Natural killer cell (primary cell): ENCODE measurements at regions not wholly inside any gene's neighbourhood (a gene's known extent, or its start where the extent isn't known, plus 50 kb on each side); places are given as distances from the start of the nearest gene placed in this dataset.

ENCODE experiments used
- ATAC-seq, 3 donors: fragments of 150-1000 bp in 2 of 3; fragments of 200-7000 bp in 1 of 3; cut with Tn5 transposase; 1 replicate in 1 of 3; 2 replicates in 2 of 3; pipeline ENCODE4 v1.10.0; 2021; ENCODE audit warnings: mild to moderate bottlenecking in 2 of 3, moderate library complexity in 2 of 3
- DNase-seq, 2 donors: peaks; one replicate each; pipeline versions ENCODE4 v3.0.0 to v3.0.0-alpha.2; 2013 to 2021; ENCODE audit warnings: mixed read lengths in 1 of 2
- H3K27ac ChIP-seq: one replicate; pipeline ENCODE4 v1.5.1; 2013; ENCODE audit warnings: mild to moderate bottlenecking, low read length
- H3K27me3 ChIP-seq: one replicate; pipeline ENCODE4 v1.6.1; 2013; ENCODE audit warnings: low read length; ENCODE audit not compliant: control insufficient read depth, insufficient read depth
- H3K36me3 ChIP-seq: one replicate; pipeline ENCODE4 v1.6.1; 2013; ENCODE audit warnings: low read length; ENCODE audit not compliant: control insufficient read depth, insufficient read depth
- H3K4me1 ChIP-seq: one replicate; pipeline ENCODE4 v1.6.1; 2013; ENCODE audit warnings: low read length; ENCODE audit not compliant: control insufficient read depth, insufficient read depth
- H3K4me3 ChIP-seq: one replicate; pipeline ENCODE4 v1.5.1; 2013; ENCODE audit warnings: low read length
- H3K9me3 ChIP-seq: one replicate; pipeline ENCODE4 v1.6.1; 2013; ENCODE audit warnings: low read length; ENCODE audit not compliant: control insufficient read depth, insufficient read depth
- H3K27ac Mint-ChIP-seq, 2 donors: one replicate each; pipeline ENCODE4 v1.8.0; 2022; ENCODE audit warnings: mild to moderate bottlenecking in 2 of 2, mixed read lengths in 2 of 2, moderate library complexity in 1 of 2
- H3K27me3 Mint-ChIP-seq, 2 donors: one replicate each; pipeline ENCODE4 v1.8.0; 2022; ENCODE audit warnings: low read depth in 2 of 2, mixed read lengths in 2 of 2
- H3K36me3 Mint-ChIP-seq: one replicate; pipeline ENCODE4 v1.8.0; 2022; ENCODE audit warnings: mixed read lengths
- H3K4me1 Mint-ChIP-seq, 2 donors: one replicate each; pipeline ENCODE4 v1.8.0; 2022; ENCODE audit warnings: mixed read lengths in 2 of 2
- H3K4me3 Mint-ChIP-seq: one replicate; pipeline ENCODE4 v1.8.0; 2022; ENCODE audit warnings: mild to moderate bottlenecking, moderate library complexity, mixed read lengths
- H3K9me3 Mint-ChIP-seq, 2 donors: one replicate each; pipeline ENCODE4 v1.8.0; 2022; ENCODE audit warnings: mixed read lengths in 2 of 2
- WGBS: methylation state at CpG from one replicate; pipeline ENCODE4 v1.1.7; 2013; ENCODE audit warnings: missing lambda C conversion rate; ENCODE audit not compliant: insufficient coverage; 5-methylcytosine and 5-hydroxymethylcytosine counted together
- intact Hi-C: fragments of 100-400 bp; cut with micrococcal nuclease; formaldehyde crosslinking; loops from one replicate; pipeline ENCODE4 v1.14.2; 2022
- TF ChIP-seq, protein P1 (sequence below): fragments of 200-600 bp; IDR thresholded peaks from one replicate; pipeline ENCODE4 v1.8.0; 2022; ENCODE audit warnings: antibody characterized with exemption

DNA sequence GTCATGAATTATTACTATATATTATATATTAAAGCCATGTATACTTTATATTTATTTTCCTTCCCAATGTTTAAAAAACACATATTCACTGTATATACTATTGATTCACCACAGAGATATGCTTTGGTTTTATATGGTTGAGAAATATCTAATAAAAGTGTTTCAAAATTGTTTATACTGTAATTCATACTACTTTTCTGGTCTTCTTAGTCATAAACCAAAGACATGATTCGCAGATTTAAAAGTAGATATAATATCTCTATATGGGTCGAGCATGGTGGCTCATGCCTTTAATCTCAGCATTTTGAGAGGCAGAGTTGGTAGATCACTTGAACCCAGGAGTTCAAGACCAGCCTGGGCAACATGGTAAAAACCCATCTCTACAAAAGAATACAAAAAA lies 738.4 kb downstream of the USP25 start:
- Histone ChIP-seq H3K36me3 (no peaks in the 10 kb centered on the region), H3K4me3 (no peak overlapping the region), H3K9me3 (peaks cover 4% of the 10 kb centered on the region), H3K27me3 (no peaks in the 10 kb centered on the region), H3K4me1 (no peaks in the 10 kb centered on the region), H3K27ac (no peak overlapping the region)
- TF ChIP-seq, protein P1, sequence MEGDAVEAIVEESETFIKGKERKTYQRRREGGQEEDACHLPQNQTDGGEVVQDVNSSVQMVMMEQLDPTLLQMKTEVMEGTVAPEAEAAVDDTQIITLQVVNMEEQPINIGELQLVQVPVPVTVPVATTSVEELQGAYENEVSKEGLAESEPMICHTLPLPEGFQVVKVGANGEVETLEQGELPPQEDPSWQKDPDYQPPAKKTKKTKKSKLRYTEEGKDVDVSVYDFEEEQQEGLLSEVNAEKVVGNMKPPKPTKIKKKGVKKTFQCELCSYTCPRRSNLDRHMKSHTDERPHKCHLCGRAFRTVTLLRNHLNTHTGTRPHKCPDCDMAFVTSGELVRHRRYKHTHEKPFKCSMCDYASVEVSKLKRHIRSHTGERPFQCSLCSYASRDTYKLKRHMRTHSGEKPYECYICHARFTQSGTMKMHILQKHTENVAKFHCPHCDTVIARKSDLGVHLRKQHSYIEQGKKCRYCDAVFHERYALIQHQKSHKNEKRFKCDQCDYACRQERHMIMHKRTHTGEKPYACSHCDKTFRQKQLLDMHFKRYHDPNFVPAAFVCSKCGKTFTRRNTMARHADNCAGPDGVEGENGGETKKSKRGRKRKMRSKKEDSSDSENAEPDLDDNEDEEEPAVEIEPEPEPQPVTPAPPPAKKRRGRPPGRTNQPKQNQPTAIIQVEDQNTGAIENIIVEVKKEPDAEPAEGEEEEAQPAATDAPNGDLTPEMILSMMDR, result no peak
- peaks cover 18% of the 10 kb centered on the region for H3K36me3 Mint-ChIP-seq
- H3K9me3 Mint-ChIP-seq, result peaks cover 19 to 26% of the 10 kb centered on the region in 2 donors
- no peak for DNase-seq
- no peaks in the 10 kb centered on the region for H3K4me1 Mint-ChIP-seq
- no peak overlapping the region for H3K27ac Mint-ChIP-seq
- H3K4me3 Mint-ChIP-seq, result no peak overlapping the region
- 73% methylated on average over 2 of the region's 2 CpGs for WGBS
- intact Hi-C loops, result no loop called here
- no peak for ATAC-seq
- no peaks in the 10 kb centered on the region for H3K27me3 Mint-ChIP-seq

DNA sequence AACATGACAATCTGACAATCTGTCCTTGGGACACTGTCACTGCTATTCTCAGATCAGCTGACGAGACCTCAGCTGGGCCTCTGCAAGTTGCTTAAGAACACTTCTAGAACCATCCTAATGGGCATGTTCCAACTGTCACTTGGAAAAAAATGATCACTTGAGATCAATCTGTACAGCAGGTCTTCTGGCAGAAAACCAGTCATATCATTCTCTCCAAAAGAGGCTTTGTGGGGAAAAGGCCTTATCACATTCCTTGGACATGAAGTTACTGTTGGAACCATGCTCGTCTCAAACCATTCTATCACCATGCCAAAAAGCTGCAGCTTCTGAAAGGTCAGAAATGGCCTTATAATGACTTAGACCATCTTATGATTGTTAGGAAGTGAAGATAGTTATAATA lies 744.2 kb downstream of the USP25 start:
- Histone ChIP-seq H3K9me3 (no peaks in the 10 kb centered on the region), H3K27me3 (no peaks in the 10 kb centered on the region), H3K27ac (no peak overlapping the region), H3K4me1 (no peaks in the 10 kb centered on the region), H3K36me3 (no peaks in the 10 kb centered on the region), H3K4me3 (no peak overlapping the region)
- DNase-seq (no peak), ATAC-seq (no peak)
- TF ChIP-seq, protein P1, result no peak
- H3K9me3 Mint-ChIP-seq, result peaks cover 8 to 17% of the 10 kb centered on the region in 2 donors
- no peak overlapping the region for H3K27ac Mint-ChIP-seq
- no peak overlapping the region for H3K4me3 Mint-ChIP-seq
- intact Hi-C loops, result no loop called here
- WGBS, result 87% methylated on average over 2 of the region's 2 CpGs
- no peaks in the 10 kb centered on the region for H3K27me3 Mint-ChIP-seq
- H3K4me1 Mint-ChIP-seq, result no peaks in the 10 kb centered on the region
- H3K36me3 Mint-ChIP-seq, result peaks cover 12% of the 10 kb centered on the region

DNA sequence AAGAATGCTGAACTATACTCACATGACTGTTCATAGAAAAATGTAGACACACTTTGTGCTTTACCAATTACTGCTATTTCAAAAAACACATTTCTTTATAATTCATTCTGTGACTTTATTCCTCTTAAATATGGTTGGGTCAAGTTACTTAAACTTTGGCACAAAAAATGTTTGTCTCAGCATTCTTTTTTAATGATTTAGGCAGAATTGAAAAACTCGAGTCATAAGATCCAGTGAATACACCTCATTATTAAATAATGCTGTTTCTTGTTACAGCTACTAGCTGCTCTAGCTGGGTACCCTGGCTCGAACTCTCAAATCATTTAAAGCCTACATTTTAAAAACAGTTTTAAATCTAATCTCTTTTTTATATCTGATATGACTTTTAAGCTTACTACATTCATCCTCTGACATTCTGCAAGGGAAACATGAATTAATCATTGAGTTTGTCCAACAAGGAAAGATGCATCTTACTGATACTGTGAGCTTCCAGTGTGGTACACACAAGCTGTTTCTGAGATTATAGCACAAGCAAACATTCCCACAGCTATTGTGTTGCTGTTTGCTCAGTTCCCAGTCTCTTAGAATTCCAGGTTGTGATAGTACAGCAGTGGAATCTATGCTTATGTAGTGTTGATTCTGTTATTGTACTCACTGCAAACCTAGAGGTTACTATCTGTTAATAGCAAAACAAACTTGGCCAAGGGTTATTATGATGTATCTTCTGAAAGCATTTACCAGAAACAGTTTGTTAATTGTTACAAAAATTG lies 746.5 kb downstream of the USP25 start:
- DNase-seq (no peak), ATAC-seq (no peak)
- no peaks in the 10 kb centered on the region for H3K27me3 Mint-ChIP-seq
- H3K27me3 ChIP-seq, result no peaks in the 10 kb centered on the region
- no peaks in the 10 kb centered on the region for H3K36me3 ChIP-seq
- no peaks in the 10 kb centered on the region for H3K4me1 Mint-ChIP-seq
- intact Hi-C loops, result no loop called here
- H3K27ac ChIP-seq, result no peak overlapping the region
- H3K27ac Mint-ChIP-seq, result no peak overlapping the region
- H3K9me3 Mint-ChIP-seq, result peaks cover 13 to 16% of the 10 kb centered on the region in 2 donors
- H3K4me1 ChIP-seq, result no peaks in the 10 kb centered on the region
- TF ChIP-seq, protein P1, result no peak
- H3K9me3 ChIP-seq, result no peaks in the 10 kb centered on the region
- no peak overlapping the region for H3K4me3 ChIP-seq
- H3K36me3 Mint-ChIP-seq, result peaks cover 6% of the 10 kb centered on the region
- 76% methylated on average over 2 of the region's 2 CpGs for WGBS
- H3K4me3 Mint-ChIP-seq, result no peak overlapping the region

DNA sequence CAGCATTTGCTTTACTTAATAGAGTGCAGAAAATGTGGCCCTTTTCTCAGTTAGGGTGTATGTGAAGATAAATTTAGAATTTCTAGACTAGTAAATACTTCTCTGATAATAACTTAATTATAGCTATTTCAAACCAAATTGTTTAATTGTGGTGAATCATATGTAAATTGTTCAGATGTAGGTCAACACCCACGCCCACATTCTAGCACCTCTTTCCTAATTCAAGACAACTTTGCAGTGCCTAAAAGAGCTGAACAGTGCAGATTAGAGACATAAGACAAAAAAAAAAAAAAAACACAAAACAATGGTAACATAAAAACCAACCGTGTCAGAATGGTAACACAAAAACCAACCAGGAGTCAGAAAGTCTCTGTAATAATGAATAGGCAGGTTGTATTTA lies 758.3 kb downstream of the USP25 start:
- Mint-ChIP-seq H3K4me1 (no peaks in the 10 kb centered on the region), H3K4me3 (no peak overlapping the region), H3K36me3 (no peaks in the 10 kb centered on the region), H3K27ac (no peak overlapping the region), H3K27me3 (no peaks in the 10 kb centered on the region), H3K9me3 (peaks cover 13 to 20% of the 10 kb centered on the region in 2 donors)
- Histone ChIP-seq H3K4me1 (no peaks in the 10 kb centered on the region), H3K9me3 (no peaks in the 10 kb centered on the region), H3K27me3 (no peaks in the 10 kb centered on the region), H3K27ac (no peak overlapping the region), H3K4me3 (no peak overlapping the region), H3K36me3 (no peaks in the 10 kb centered on the region)
- no peak for DNase-seq
- WGBS, result no CpG with 5 or more reads among the region's 2 CpGs
- intact Hi-C loops, result no loop called here
- no peak for ATAC-seq
- TF ChIP-seq, protein P1, result no peak
